GM23338 (cell line): ENCODE measurements at regions not wholly inside any gene's neighbourhood (a gene's known extent, or its start where the extent isn't known, plus 50 kb on each side); places are given as distances from the start of the nearest gene placed in this dataset.

ENCODE experiments used
- CREB1 ChIP-seq: fragments of 250-450 bp; sonication (Bioruptor Pico); IDR thresholded peaks from 2 replicates; pipeline ENCODE4 v1.5.0; 2020; ENCODE audit warnings: low read depth, mild to moderate bottlenecking, moderate library complexity
- EZH2 ChIP-seq: fragments of 200-600 bp; sonication (generic); IDR thresholded peaks from one replicate; pipeline ENCODE4 v1.8.0; 2017; ENCODE audit warnings: antibody characterized with exemption, mild to moderate bottlenecking, low read depth; ENCODE audit not compliant: unreplicated experiment
- EZH2phosphoT487 ChIP-seq: fragments of 200-600 bp; sonication (generic); IDR thresholded peaks from one replicate; pipeline ENCODE4 v1.8.1; 2018; ENCODE audit warnings: antibody characterized with exemption; ENCODE audit not compliant: unreplicated experiment
- NANOG ChIP-seq: IDR thresholded peaks from 2 replicates; pipeline ENCODE4 v1.6.1; 2016; ENCODE audit warnings: antibody characterized with exemption, borderline replicate concordance
- POLR2AphosphoS5 ChIP-seq: IDR thresholded peaks from 2 replicates; pipeline ENCODE4 v1.6.1; 2016; ENCODE audit warnings: antibody characterized with exemption, low read depth
- ZNF114 ChIP-seq: fragments of 250-450 bp; sonication (Bioruptor Pico); IDR thresholded peaks from 2 replicates; pipeline ENCODE4 v1.5.0; 2020; ENCODE audit warnings: mild to moderate bottlenecking, moderate library complexity
- TF ChIP-seq, protein P1 (sequence below): fragments of 250-450 bp; sonication (Bioruptor Pico); IDR thresholded peaks from 2 replicates; pipeline ENCODE4 v1.5.0; 2020; ENCODE audit warnings: mild to moderate bottlenecking, moderate library complexity
- TF ChIP-seq, protein P2 (sequence below): IDR thresholded peaks from 2 replicates; pipeline ENCODE4 v1.6.1; 2016; ENCODE audit warnings: antibody characterized with exemption
- TF ChIP-seq, protein P3 (sequence below): IDR thresholded peaks from one replicate; pipeline ENCODE4 v1.6.1; 2018; ENCODE audit warnings: antibody characterized with exemption; ENCODE audit not compliant: unreplicated experiment

DNA sequence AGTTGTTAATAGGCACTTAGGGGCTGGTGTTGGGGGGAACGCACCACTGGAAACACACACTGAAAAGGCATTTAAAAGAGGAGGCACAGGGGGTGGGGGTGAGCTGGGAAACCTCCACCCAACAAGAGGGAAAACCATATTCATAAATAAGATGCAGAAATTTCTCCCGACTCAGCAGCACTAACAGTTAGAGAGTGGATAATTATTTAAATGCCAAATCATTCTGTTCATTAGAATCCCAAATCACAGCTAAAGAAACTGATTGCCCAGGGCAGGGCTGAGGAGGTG, 60.7 kb upstream of the FAM222A start (continued):
- TF ChIP-seq, protein P1, sequence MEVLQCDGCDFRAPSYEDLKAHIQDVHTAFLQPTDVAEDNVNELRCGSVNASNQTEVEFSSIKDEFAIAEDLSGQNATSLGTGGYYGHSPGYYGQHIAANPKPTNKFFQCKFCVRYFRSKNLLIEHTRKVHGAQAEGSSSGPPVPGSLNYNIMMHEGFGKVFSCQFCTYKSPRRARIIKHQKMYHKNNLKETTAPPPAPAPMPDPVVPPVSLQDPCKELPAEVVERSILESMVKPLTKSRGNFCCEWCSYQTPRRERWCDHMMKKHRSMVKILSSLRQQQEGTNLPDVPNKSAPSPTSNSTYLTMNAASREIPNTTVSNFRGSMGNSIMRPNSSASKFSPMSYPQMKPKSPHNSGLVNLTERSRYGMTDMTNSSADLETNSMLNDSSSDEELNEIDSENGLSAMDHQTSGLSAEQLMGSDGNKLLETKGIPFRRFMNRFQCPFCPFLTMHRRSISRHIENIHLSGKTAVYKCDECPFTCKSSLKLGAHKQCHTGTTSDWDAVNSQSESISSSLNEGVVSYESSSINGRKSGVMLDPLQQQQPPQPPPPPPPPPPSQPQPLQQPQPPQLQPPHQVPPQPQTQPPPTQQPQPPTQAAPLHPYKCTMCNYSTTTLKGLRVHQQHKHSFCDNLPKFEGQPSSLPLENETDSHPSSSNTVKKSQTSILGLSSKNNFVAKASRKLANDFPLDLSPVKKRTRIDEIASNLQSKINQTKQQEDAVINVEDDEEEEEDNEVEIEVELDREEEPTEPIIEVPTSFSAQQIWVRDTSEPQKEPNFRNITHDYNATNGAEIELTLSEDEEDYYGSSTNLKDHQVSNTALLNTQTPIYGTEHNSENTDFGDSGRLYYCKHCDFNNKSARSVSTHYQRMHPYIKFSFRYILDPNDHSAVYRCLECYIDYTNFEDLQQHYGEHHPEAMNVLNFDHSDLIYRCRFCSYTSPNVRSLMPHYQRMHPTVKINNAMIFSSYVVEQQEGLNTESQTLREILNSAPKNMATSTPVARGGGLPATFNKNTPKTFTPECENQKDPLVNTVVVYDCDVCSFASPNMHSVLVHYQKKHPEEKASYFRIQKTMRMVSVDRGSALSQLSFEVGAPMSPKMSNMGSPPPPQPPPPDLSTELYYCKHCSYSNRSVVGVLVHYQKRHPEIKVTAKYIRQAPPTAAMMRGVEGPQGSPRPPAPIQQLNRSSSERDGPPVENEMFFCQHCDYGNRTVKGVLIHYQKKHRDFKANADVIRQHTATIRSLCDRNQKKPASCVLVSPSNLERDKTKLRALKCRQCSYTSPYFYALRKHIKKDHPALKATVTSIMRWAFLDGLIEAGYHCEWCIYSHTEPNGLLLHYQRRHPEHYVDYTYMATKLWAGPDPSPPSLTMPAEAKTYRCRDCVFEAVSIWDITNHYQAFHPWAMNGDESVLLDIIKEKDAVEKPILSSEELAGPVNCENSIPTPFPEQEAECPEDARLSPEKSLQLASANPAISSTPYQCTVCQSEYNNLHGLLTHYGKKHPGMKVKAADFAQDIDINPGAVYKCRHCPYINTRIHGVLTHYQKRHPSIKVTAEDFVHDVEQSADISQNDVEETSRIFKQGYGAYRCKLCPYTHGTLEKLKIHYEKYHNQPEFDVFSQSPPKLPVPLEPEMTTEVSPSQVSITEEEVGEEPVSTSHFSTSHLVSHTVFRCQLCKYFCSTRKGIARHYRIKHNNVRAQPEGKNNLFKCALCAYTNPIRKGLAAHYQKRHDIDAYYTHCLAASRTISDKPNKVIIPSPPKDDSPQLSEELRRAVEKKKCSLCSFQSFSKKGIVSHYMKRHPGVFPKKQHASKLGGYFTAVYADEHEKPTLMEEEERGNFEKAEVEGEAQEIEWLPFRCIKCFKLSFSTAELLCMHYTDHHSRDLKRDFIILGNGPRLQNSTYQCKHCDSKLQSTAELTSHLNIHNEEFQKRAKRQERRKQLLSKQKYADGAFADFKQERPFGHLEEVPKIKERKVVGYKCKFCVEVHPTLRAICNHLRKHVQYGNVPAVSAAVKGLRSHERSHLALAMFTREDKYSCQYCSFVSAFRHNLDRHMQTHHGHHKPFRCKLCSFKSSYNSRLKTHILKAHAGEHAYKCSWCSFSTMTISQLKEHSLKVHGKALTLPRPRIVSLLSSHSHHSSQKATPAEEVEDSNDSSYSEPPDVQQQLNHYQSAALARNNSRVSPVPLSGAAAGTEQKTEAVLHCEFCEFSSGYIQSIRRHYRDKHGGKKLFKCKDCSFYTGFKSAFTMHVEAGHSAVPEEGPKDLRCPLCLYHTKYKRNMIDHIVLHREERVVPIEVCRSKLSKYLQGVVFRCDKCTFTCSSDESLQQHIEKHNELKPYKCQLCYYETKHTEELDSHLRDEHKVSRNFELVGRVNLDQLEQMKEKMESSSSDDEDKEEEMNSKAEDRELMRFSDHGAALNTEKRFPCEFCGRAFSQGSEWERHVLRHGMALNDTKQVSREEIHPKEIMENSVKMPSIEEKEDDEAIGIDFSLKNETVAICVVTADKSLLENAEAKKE: no peak
- TF ChIP-seq POLR2AphosphoS5 (no peak), ZNF114 (no peak), NANOG (no peak), CREB1 (CRISPR knock-in tag) (no peak), EZH2phosphoT487 (no peak), EZH2 (no peak)
- TF ChIP-seq, protein P2, sequence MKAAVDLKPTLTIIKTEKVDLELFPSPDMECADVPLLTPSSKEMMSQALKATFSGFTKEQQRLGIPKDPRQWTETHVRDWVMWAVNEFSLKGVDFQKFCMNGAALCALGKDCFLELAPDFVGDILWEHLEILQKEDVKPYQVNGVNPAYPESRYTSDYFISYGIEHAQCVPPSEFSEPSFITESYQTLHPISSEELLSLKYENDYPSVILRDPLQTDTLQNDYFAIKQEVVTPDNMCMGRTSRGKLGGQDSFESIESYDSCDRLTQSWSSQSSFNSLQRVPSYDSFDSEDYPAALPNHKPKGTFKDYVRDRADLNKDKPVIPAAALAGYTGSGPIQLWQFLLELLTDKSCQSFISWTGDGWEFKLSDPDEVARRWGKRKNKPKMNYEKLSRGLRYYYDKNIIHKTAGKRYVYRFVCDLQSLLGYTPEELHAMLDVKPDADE: no peak
- TF ChIP-seq, protein P3, sequence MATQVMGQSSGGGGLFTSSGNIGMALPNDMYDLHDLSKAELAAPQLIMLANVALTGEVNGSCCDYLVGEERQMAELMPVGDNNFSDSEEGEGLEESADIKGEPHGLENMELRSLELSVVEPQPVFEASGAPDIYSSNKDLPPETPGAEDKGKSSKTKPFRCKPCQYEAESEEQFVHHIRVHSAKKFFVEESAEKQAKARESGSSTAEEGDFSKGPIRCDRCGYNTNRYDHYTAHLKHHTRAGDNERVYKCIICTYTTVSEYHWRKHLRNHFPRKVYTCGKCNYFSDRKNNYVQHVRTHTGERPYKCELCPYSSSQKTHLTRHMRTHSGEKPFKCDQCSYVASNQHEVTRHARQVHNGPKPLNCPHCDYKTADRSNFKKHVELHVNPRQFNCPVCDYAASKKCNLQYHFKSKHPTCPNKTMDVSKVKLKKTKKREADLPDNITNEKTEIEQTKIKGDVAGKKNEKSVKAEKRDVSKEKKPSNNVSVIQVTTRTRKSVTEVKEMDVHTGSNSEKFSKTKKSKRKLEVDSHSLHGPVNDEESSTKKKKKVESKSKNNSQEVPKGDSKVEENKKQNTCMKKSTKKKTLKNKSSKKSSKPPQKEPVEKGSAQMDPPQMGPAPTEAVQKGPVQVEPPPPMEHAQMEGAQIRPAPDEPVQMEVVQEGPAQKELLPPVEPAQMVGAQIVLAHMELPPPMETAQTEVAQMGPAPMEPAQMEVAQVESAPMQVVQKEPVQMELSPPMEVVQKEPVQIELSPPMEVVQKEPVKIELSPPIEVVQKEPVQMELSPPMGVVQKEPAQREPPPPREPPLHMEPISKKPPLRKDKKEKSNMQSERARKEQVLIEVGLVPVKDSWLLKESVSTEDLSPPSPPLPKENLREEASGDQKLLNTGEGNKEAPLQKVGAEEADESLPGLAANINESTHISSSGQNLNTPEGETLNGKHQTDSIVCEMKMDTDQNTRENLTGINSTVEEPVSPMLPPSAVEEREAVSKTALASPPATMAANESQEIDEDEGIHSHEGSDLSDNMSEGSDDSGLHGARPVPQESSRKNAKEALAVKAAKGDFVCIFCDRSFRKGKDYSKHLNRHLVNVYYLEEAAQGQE: no peak
